VCaP (cell line): ENCODE measurements at regions not wholly inside any gene's neighbourhood (a gene's known extent, or its start where the extent isn't known, plus 50 kb on each side); places are given as distances from the start of the nearest gene placed in this dataset.
"Not testable (repeated sequence)": the region's sequence is repeated elsewhere in the genome, so short reads cannot be mapped to it uniquely, and the experiment has no call there.

ENCODE experiments used
- H3K27ac ChIP-seq: fragments of 450-650 bp; 2 replicates; pipeline ENCODE4 v1.5.1; 2017
- TF ChIP-seq, protein P1 (sequence below): fragments of 450-650 bp; conservative IDR thresholded peaks from 2 replicates; pipeline ENCODE4 v1.5.1; 2017; ENCODE audit warnings: mild to moderate bottlenecking, moderate library complexity

DNA sequence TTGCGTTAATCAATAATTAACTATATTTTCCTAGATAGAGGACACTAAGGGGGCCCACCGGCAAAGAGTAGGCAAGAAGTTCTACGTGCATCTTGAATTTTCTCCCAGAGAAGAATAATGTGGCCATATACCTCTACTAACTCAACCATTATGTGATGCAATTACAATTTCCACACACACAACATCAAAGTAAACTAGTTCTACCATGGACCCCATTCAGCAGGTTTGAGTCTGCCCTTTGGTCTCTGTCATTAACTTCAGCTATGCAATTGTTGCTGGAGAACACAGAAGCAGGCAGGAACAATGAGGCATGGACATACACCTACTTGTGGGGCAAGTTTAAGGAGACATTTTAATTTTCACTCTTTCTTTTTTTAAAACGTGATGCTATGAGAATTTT, 705.9 kb downstream of the PDCD6IP start:
- H3K27ac ChIP-seq = peak overlapping the region; percentile 42
- TF ChIP-seq, protein P1, sequence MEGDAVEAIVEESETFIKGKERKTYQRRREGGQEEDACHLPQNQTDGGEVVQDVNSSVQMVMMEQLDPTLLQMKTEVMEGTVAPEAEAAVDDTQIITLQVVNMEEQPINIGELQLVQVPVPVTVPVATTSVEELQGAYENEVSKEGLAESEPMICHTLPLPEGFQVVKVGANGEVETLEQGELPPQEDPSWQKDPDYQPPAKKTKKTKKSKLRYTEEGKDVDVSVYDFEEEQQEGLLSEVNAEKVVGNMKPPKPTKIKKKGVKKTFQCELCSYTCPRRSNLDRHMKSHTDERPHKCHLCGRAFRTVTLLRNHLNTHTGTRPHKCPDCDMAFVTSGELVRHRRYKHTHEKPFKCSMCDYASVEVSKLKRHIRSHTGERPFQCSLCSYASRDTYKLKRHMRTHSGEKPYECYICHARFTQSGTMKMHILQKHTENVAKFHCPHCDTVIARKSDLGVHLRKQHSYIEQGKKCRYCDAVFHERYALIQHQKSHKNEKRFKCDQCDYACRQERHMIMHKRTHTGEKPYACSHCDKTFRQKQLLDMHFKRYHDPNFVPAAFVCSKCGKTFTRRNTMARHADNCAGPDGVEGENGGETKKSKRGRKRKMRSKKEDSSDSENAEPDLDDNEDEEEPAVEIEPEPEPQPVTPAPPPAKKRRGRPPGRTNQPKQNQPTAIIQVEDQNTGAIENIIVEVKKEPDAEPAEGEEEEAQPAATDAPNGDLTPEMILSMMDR = no peak

GRCh38 chr3:34504775-34505174, 706.3 kb downstream of the PDCD6IP start:
- TF ChIP-seq, protein P1 = no peak
- peak overlapping the region; percentile 42; the same call in 1 of the 2 replicates for H3K27ac ChIP-seq

DNA sequence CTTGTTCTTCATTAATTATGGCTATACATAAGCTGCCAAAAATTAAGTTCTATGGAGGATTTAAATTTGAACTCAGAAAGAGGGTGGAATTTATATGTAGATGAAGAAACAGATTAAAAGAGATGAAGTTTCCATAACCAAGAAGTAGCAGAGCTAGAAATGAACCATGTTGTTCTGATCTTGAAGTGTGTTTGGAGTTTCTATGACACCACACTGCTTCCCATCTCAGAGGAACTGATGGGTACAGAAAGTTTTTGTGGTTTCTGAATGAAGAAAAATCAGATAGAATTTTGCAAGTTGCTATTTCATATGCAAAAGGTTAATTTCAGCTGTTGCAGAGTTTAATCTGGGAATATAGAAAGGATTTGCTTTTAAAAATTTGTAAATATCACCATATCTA, 710.3 kb downstream of the PDCD6IP start:
- TF ChIP-seq, protein P1 = no peak

DNA sequence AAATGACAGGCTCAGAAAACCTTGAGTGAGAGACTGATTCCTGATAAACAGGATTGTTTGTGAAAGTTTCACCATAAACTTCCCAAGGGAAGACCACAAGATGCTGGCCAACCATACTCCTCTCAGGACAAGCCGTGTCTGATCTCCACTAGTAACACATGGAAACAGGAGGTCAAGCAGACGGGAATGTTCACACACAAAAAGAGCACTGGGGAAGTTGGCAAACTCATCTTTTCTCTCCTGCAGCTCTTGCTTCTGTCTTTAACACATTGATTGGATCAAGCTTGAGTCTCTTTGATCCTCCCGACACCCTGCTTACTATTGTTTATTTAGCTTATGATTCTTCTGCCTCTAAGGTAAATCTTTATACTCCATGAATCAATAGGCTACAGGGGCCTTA, 713.5 kb downstream of the PDCD6IP start:
- TF ChIP-seq, protein P1 = no peak
- no peak overlapping the region for H3K27ac ChIP-seq

More for the DNA sequence above, 710.3 kb downstream of the PDCD6IP start:
- no peak overlapping the region for H3K27ac ChIP-seq

DNA sequence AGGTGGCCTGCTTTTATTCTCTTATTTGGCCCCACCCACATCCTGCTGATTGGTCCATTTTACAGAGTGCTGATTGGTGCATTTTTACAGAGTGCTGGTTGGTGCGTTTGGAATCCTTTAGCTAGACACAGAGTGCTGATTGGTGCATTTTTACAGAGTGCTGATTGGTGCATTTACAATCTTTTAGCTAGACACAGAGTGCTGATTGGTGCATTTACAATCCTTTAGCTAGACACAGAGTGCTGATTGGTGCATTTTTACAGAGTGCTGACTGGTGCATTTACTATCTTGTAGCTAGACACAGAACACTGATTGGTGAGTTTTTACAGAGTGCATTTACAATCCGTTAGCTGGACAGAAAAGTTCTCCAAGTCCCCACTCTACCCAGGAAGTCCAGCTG, 720.6 kb downstream of the PDCD6IP start:
- not testable (repeated sequence) for H3K27ac ChIP-seq

- TF ChIP-seq, protein P1 = no peak
- no peak overlapping the region for H3K27ac ChIP-seq
Measured at GRCh38 chr3:34531156-34531555, 732.7 kb downstream of the PDCD6IP start.

DNA sequence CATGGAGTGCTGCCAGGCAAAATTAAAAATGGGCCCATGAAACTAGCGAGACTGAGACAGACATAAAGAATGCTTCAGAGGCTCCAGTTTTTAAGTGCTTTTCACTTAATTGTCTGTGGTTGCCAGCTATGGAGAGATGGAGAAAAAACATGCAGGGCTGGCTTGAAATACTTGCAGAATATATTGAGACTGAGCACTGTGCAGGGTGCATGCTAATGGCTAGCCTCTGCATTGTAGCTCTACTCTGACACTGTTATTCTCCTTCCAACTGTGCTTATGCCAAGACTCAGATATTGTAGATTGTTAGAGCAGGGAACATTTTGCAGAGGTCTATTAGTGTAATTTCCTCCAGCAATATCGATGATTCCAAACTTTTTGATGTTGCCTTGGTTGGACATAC, 735.0 kb downstream of the PDCD6IP start:
- TF ChIP-seq, protein P1 = no peak
- no peak overlapping the region for H3K27ac ChIP-seq

DNA sequence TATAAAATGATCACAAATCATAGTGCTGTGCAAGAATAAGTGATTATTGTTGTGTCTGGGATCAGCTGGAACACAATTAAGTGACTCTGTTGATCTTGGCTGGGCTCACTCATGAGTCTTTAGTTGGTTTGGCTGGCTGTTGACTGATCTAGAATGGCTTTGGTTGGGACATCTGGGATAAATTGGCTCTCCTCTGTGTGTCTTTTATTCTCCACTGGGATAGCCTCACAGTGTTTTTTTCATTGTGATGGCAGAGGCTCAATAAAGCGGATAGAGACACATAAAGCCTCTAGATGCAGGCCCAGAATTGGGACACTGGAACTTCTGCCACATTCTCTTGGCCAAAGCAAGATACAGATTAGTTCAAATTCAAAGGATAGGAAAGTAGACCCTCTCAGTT, 735.6 kb downstream of the PDCD6IP start:
- TF ChIP-seq, protein P1 = no peak
- H3K27ac ChIP-seq = no peak overlapping the region
